ENCODE measurements at regions not wholly inside any gene's neighbourhood (a gene's known extent, or its start where the extent isn't known, plus 50 kb on each side); places are given as distances from the start of the nearest gene placed in this dataset.
"Not testable (repeated sequence)": the region's sequence is repeated elsewhere in the genome, so short reads cannot be mapped to it uniquely, and the experiment has no call there.

GRCh38 chr17:30716461-30717290, 107.8 kb downstream of the CRLF3 start:
- DNase-seq: peak in 1 of 3 donors; percentile 35
- no peak for TF ChIP-seq CTCF (IDR thresholded peaks at IDR 0.05)
- TF ChIP-seq POLR2A (IDR thresholded peaks at IDR 0.05): no peak
- Histone ChIP-seq H3K27ac (no peak overlapping the region), H3K36me3 (no peaks in the 10 kb centered on the region), H3K4me3 (no peak overlapping the region), H3K9me3 (no peaks in the 10 kb centered on the region), H3K4me1 (no peaks in the 10 kb centered on the region), H3K27me3 (no peaks in the 10 kb centered on the region)
- 84% methylated on average over 8 of the region's 17 CpGs for WGBS (ENCODE audit: insufficient coverage, low coverage, low lambda C conversion rate, missing lambda C conversion rate)
- intact Hi-C loops (cut with DNase I): no loop called here
- ATAC-seq: no peak

- DNase-seq (peak in 1 of 3 donors; percentile 39), ATAC-seq (peak; percentile 39 to 62 (median 52))
- H3K4me1 ChIP-seq; intact Hi-C loops (cut with DNase I); H3K27me3 ChIP-seq; H3K4me3 ChIP-seq; H3K27ac ChIP-seq; H3K36me3 ChIP-seq; H3K9me3 ChIP-seq: not testable (repeated sequence)
- 69% methylated on average over 12 of the region's 25 CpGs for whole genome bisulfite sequencing (ENCODE audit: insufficient coverage, low coverage, low lambda C conversion rate, missing lambda C conversion rate)
- TF ChIP-seq CTCF (IDR thresholded peaks at IDR 0.05): peak; percentile 24 to 40 (median 34)
These were observed 109.5 kb downstream of the CRLF3 start for GRCh38 chr17:30714825-30715622.

- H3K36me3 ChIP-seq; H3K4me1 ChIP-seq; ATAC-seq; H3K27me3 ChIP-seq; H3K27ac ChIP-seq; H3K4me3 ChIP-seq; intact Hi-C loops (cut with DNase I); DNase-seq; H3K9me3 ChIP-seq: not testable (repeated sequence)
- WGBS (ENCODE audit: insufficient coverage, low coverage, low lambda C conversion rate, missing lambda C conversion rate): 60% methylated on average over 10 of the region's 10 CpGs
These were observed 110.7 kb downstream of the CRLF3 start for GRCh38 chr17:30713805-30714204.

- DNase-seq; H3K9me3 ChIP-seq; H3K27ac ChIP-seq; H3K4me1 ChIP-seq; H3K36me3 ChIP-seq; H3K4me3 ChIP-seq; intact Hi-C loops (cut with DNase I); H3K27me3 ChIP-seq; ATAC-seq: not testable (repeated sequence)
- WGBS (ENCODE audit: insufficient coverage, low coverage, low lambda C conversion rate, missing lambda C conversion rate): 40% methylated on average over 1 of the region's 3 CpGs
These were observed 111.6 kb downstream of the CRLF3 start for GRCh38 chr17:30712859-30713258.

- WGBS (ENCODE audit: insufficient coverage, low coverage, low lambda C conversion rate, missing lambda C conversion rate): 88% methylated on average over 5 of the region's 30 CpGs
- H3K4me1 ChIP-seq; H3K27ac ChIP-seq; H3K27me3 ChIP-seq; DNase-seq; H3K36me3 ChIP-seq; H3K4me3 ChIP-seq; intact Hi-C loops (cut with DNase I); H3K9me3 ChIP-seq; ATAC-seq: not testable (repeated sequence)
These were observed 112.6 kb downstream of the CRLF3 start for GRCh38 chr17:30711626-30712507.

GRCh38 chr17:30711176-30711575, 113.3 kb downstream of the CRLF3 start:
- H3K4me3 ChIP-seq; intact Hi-C loops (cut with DNase I); H3K9me3 ChIP-seq; H3K4me1 ChIP-seq; H3K27me3 ChIP-seq; H3K27ac ChIP-seq; DNase-seq; ATAC-seq; H3K36me3 ChIP-seq: not testable (repeated sequence)
- WGBS (ENCODE audit: insufficient coverage, low coverage, low lambda C conversion rate, missing lambda C conversion rate): 66% methylated on average over 6 of the region's 8 CpGs

GRCh38 chr17:30710276-30711088, 114.0 kb downstream of the CRLF3 start:
- H3K9me3 ChIP-seq; intact Hi-C loops (cut with DNase I); DNase-seq; H3K27me3 ChIP-seq; H3K27ac ChIP-seq; ATAC-seq; H3K4me1 ChIP-seq; H3K36me3 ChIP-seq: not testable (repeated sequence)
- WGBS (ENCODE audit: insufficient coverage, low coverage, low lambda C conversion rate, missing lambda C conversion rate): 52% methylated on average over 8 of the region's 31 CpGs
- peak overlapping the region; percentile 32 to 56 (median 37) for H3K4me3 ChIP-seq

GRCh38 chr17:30709561-30710275, 114.8 kb downstream of the CRLF3 start:
- not testable (repeated sequence) for ATAC-seq, H3K4me1 ChIP-seq
- 0% methylated on average over 7 of the region's 81 CpGs for WGBS (ENCODE audit: insufficient coverage, low coverage, low lambda C conversion rate, missing lambda C conversion rate)

More at GRCh38 chr17:30709561-30710275, 114.8 kb downstream of the CRLF3 start:
- H3K36me3 ChIP-seq; H3K9me3 ChIP-seq; DNase-seq; H3K27ac ChIP-seq; H3K27me3 ChIP-seq; intact Hi-C loops (cut with DNase I): not testable (repeated sequence)
- H3K4me3 ChIP-seq: peak overlapping the region; percentile 32 to 56 (median 37)
